C4-2B (cell line): ENCODE measurements at regions not wholly inside any gene's neighbourhood (a gene's known extent, or its start where the extent isn't known, plus 50 kb on each side); places are given as distances from the start of the nearest gene placed in this dataset.

ENCODE experiments used
- ZFX ChIP-seq: fragments of 450-650 bp; IDR thresholded peaks from 2 replicates; pipeline ENCODE4 v1.6.1; 2017
- TF ChIP-seq, protein P1 (sequence below): fragments of 450-650 bp; conservative IDR thresholded peaks from 2 replicates; pipeline ENCODE4 v1.5.1; 2017; ENCODE audit warnings: mild to moderate bottlenecking

- no peak for TF ChIP-seq ZFX
- TF ChIP-seq, protein P1, sequence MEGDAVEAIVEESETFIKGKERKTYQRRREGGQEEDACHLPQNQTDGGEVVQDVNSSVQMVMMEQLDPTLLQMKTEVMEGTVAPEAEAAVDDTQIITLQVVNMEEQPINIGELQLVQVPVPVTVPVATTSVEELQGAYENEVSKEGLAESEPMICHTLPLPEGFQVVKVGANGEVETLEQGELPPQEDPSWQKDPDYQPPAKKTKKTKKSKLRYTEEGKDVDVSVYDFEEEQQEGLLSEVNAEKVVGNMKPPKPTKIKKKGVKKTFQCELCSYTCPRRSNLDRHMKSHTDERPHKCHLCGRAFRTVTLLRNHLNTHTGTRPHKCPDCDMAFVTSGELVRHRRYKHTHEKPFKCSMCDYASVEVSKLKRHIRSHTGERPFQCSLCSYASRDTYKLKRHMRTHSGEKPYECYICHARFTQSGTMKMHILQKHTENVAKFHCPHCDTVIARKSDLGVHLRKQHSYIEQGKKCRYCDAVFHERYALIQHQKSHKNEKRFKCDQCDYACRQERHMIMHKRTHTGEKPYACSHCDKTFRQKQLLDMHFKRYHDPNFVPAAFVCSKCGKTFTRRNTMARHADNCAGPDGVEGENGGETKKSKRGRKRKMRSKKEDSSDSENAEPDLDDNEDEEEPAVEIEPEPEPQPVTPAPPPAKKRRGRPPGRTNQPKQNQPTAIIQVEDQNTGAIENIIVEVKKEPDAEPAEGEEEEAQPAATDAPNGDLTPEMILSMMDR, result no peak
Observed at GRCh38 chr22:34150023-34150422, 229.7 kb upstream of the LARGE1 start.
